HepG2 (cell line): ENCODE measurements at regions not wholly inside any gene's neighbourhood (a gene's known extent, or its start where the extent isn't known, plus 50 kb on each side); places are given as distances from the start of the nearest gene placed in this dataset.

Experiments used
- EZH2 ChIP-seq: conservative IDR thresholded peaks from 2 replicates; pipeline ENCODE4 v1.6.1; 2012; ENCODE audit warnings: mild to moderate bottlenecking, low read depth, low read length, moderate library complexity
- MTF2 ChIP-seq: sonication (generic); formaldehyde crosslinking; IDR thresholded peaks from 2 replicates; pipeline ENCODE4 v1.5.0; 2020; ENCODE audit warnings: missing genetic modification reagents, borderline replicate concordance
- NFRKB ChIP-seq: fragments of 450-650 bp; IDR thresholded peaks from 2 replicates; pipeline ENCODE4 v1.6.1; 2017
- NONO ChIP-seq, 2 experiments: fragments of 450-650 bp in 1 of 2; sonication (generic) in 1 of 2; formaldehyde crosslinking in 1 of 2; IDR thresholded peaks in 1 of 2; conservative IDR thresholded peaks in 1 of 2; 2 replicates each; pipeline versions ENCODE4 v1.6.1 to v1.8.0; 2017 to 2022; ENCODE audit warnings: mild to moderate bottlenecking in 1 of 2, missing genetic modification reagents in 1 of 2, moderate library complexity in 1 of 2
- PHF8 ChIP-seq: sonication (generic); formaldehyde crosslinking; IDR thresholded peaks from 2 replicates; pipeline ENCODE4 v1.5.0; 2020; ENCODE audit warnings: missing genetic modification reagents
- SIN3B ChIP-seq: fragments of 150-350 bp; IDR thresholded peaks from 2 replicates; pipeline ENCODE4 v1.6.1; 2014; ENCODE audit warnings: low read length
- YY1 ChIP-seq: IDR thresholded peaks from 2 replicates; pipeline ENCODE4 v1.6.1; 2011; ENCODE audit warnings: low read length, low read depth, moderate library complexity, mild to moderate bottlenecking; ENCODE audit not compliant: insufficient read depth, insufficient replicate concordance
- ZNF451 ChIP-seq: sonication (generic); formaldehyde crosslinking; IDR thresholded peaks from 2 replicates; pipeline ENCODE4 v1.5.0; 2020; ENCODE audit warnings: mild to moderate bottlenecking, missing genetic modification reagents
- ZNF768 ChIP-seq: sonication (generic); formaldehyde crosslinking; IDR thresholded peaks from 2 replicates; pipeline ENCODE4 v1.4.0; 2020; ENCODE audit warnings: missing genetic modification reagents
- TF ChIP-seq, protein P1 (sequence below), 2 experiments: sonication (generic) in 1 of 2; formaldehyde crosslinking in 1 of 2; IDR thresholded peaks; 2 replicates each; pipeline versions ENCODE4 v1.5.1 to v1.6.1; 2011 to 2020; ENCODE audit warnings: borderline replicate concordance in 1 of 2, low read depth in 1 of 2, low read length in 1 of 2, mild to moderate bottlenecking in 1 of 2, missing genetic modification reagents in 1 of 2, moderate library complexity in 1 of 2
- TF ChIP-seq, protein P2 (sequence below): sonication (generic); formaldehyde crosslinking; IDR thresholded peaks from 2 replicates; pipeline ENCODE4 v1.9.0; 2021; ENCODE audit warnings: missing genetic modification reagents, borderline replicate concordance
- TF ChIP-seq, protein P3 (sequence below): sonication (generic); formaldehyde crosslinking; IDR thresholded peaks from 2 replicates; pipeline ENCODE4 v1.4.0; 2020; ENCODE audit warnings: missing genetic modification reagents
- TF ChIP-seq, protein P4 (sequence below): sonication (generic); formaldehyde crosslinking; IDR thresholded peaks from 2 replicates; pipeline ENCODE4 v1.5.0; 2020; ENCODE audit warnings: mild to moderate bottlenecking, missing genetic modification reagents

DNA sequence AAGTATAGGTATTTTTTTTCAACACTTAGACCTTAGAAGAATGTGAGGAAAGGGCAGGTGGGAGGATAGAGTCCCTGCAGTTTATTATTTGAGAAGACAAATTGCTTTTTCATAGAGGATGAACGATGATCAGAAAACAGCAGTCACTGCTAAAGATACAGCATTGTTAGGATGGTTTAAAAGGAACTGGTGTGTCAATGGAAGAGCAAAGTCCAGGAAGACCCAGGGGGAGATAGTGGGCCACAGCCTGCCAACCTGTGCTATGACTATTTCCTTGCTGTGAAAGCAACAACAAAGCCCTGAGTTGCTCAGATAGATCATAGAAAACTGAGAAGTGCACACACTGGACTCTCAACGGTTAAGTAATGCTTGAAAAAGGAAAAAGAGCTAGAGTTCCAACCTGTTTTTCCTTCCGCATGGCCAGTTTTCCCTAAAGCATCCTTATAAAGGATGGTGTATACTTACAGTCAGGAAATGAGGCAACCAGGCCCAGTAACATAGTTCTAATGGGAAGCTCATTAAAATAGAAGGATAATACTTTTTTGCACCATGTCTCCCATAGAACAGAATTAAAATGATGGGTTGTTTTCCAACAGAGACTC, 153.8 kb downstream of the CEMIP2 start:
- TF ChIP-seq, protein P1, sequence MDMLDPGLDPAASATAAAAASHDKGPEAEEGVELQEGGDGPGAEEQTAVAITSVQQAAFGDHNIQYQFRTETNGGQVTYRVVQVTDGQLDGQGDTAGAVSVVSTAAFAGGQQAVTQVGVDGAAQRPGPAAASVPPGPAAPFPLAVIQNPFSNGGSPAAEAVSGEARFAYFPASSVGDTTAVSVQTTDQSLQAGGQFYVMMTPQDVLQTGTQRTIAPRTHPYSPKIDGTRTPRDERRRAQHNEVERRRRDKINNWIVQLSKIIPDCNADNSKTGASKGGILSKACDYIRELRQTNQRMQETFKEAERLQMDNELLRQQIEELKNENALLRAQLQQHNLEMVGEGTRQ (IDR thresholded peaks at IDR 0.05; ENCODE audit: low read depth, low read length): no peak
- TF ChIP-seq, protein P1 (CRISPR knock-in tag; IDR thresholded peaks at IDR 0.05; ENCODE audit: borderline replicate concordance): no peak
- TF ChIP-seq NONO (IDR thresholded peaks at IDR 0.05): no peak
- no peak for TF ChIP-seq NONO (CRISPR knock-in tag; conservative IDR thresholded peaks at IDR 0.05)
- TF ChIP-seq, protein P2, sequence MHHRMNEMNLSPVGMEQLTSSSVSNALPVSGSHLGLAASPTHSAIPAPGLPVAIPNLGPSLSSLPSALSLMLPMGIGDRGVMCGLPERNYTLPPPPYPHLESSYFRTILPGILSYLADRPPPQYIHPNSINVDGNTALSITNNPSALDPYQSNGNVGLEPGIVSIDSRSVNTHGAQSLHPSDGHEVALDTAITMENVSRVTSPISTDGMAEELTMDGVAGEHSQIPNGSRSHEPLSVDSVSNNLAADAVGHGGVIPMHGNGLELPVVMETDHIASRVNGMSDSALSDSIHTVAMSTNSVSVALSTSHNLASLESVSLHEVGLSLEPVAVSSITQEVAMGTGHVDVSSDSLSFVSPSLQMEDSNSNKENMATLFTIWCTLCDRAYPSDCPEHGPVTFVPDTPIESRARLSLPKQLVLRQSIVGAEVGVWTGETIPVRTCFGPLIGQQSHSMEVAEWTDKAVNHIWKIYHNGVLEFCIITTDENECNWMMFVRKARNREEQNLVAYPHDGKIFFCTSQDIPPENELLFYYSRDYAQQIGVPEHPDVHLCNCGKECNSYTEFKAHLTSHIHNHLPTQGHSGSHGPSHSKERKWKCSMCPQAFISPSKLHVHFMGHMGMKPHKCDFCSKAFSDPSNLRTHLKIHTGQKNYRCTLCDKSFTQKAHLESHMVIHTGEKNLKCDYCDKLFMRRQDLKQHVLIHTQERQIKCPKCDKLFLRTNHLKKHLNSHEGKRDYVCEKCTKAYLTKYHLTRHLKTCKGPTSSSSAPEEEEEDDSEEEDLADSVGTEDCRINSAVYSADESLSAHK (CRISPR knock-in tag): no peak
- TF ChIP-seq EZH2: no peak
- TF ChIP-seq SIN3B: no peak
- no peak for TF ChIP-seq YY1
- no peak for TF ChIP-seq ZNF451 (CRISPR knock-in tag)
- TF ChIP-seq, protein P3, sequence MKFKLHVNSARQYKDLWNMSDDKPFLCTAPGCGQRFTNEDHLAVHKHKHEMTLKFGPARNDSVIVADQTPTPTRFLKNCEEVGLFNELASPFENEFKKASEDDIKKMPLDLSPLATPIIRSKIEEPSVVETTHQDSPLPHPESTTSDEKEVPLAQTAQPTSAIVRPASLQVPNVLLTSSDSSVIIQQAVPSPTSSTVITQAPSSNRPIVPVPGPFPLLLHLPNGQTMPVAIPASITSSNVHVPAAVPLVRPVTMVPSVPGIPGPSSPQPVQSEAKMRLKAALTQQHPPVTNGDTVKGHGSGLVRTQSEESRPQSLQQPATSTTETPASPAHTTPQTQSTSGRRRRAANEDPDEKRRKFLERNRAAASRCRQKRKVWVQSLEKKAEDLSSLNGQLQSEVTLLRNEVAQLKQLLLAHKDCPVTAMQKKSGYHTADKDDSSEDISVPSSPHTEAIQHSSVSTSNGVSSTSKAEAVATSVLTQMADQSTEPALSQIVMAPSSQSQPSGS: no peak
- TF ChIP-seq, protein P4, sequence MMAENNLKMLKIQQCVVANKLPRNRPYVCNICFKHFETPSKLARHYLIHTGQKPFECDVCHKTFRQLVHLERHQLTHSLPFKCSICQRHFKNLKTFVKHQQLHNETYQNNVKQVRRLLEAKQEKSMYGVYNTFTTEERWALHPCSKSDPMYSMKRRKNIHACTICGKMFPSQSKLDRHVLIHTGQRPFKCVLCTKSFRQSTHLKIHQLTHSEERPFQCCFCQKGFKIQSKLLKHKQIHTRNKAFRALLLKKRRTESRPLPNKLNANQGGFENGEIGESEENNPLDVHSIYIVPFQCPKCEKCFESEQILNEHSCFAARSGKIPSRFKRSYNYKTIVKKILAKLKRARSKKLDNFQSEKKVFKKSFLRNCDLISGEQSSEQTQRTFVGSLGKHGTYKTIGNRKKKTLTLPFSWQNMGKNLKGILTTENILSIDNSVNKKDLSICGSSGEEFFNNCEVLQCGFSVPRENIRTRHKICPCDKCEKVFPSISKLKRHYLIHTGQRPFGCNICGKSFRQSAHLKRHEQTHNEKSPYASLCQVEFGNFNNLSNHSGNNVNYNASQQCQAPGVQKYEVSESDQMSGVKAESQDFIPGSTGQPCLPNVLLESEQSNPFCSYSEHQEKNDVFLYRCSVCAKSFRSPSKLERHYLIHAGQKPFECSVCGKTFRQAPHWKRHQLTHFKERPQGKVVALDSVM (CRISPR knock-in tag): no peak
- TF ChIP-seq NFRKB: no peak
- no peak for TF ChIP-seq ZNF768 (CRISPR knock-in tag)
- TF ChIP-seq PHF8 (CRISPR knock-in tag): no peak
- no peak for TF ChIP-seq MTF2 (CRISPR knock-in tag)
